ENCODE measurements at regions not wholly inside any gene's neighbourhood (a gene's known extent, or its start where the extent isn't known, plus 50 kb on each side); places are given as distances from the start of the nearest gene placed in this dataset.

DNA sequence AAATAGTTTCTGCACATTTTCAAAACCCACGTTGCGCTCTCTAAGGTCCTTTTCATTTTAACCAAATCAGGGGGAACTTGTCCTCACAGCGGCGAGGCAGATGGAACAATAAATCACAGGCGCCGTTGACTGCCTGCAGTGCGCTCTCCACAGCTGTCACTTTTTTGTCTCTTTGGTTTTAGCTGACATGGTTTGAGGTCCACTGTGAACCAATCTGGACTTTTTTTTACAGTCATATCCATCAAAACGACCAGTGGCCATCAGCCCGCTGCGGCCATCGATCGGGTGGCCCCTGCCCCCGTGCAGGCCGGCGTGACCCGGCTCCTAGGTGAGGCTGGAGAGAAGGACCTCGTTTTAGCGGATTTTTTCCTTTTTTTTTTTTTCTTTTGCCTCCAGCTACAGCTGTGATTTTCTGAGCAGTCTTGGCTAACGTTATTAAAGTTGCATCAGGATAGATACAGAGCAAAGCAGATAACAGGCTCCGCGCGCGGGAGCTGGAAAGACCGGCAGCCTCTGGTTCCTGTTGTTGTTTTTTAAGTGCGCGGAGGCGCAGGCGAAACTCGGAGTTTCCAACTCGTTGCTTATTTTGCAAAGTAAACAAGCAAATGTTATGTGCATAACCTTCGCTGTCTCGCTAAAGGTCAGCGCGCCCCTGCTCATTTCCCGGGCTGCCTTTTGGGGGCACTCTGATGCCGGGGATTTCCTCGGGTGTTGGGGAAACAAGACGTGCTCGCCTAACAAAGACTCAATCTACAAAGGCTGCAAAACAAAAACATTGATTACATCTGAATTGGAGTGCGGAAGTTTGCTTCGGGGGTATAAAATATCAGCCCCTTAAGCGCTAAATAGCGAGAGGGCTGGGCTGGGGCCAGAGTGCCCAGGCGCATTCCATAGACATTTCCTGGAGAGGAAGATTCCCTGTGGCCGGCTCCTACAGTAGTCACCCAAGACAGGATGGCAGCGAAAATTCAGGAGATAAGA lies 414.8 kb upstream of the MKI67 start:
- no peaks in the 10 kb centered on the region for H3K36me3 Mint-ChIP-seq
- no peak for DNase-seq
- H3K4me3 Mint-ChIP-seq = no peak overlapping the region
- no peak overlapping the region for H3K27ac Mint-ChIP-seq
- peaks cover 45% of the 10 kb centered on the region for H3K27me3 Mint-ChIP-seq
- CTCF ChIA-PET = no interaction called here
- H3K4me1 Mint-ChIP-seq = no peaks in the 10 kb centered on the region
- no peaks in the 10 kb centered on the region for H3K9me3 Mint-ChIP-seq

DNA sequence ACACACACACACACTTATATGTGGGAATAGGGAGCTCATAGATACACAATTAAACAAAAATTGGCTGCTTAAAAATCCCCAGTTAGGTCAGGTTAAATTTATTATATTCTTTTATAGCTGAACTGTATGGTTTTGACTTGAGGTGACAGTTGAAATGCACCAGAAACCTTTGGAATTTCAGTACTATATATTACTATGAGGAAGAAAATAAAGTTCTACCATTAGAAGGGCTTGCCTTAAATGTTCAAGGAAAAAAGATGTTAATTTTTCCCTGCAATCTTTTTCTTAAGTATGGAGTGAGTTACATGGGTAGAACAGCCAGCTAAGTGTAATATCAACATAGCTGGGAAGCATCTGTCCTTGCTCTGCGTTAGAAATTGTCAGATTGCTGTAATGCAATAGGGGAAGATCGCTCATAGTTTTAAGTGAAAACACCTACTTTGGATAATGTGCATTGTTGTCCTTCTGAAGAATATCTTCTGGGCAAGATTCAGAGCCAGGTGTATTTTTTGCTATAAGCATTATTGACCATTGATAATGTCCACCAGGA lies 415.8 kb upstream of the MKI67 start:
- Mint-ChIP-seq H3K27ac (no peak overlapping the region), H3K36me3 (no peaks in the 10 kb centered on the region), H3K4me3 (no peak overlapping the region), H3K9me3 (no peaks in the 10 kb centered on the region), H3K27me3 (peaks cover 45% of the 10 kb centered on the region), H3K4me1 (no peaks in the 10 kb centered on the region)
- DNase-seq = no peak
- CTCF ChIA-PET = no interaction called here

GRCh38 chr10:128542659-128543058 lies 416.4 kb upstream of the MKI67 start:
- H3K36me3 Mint-ChIP-seq = no peaks in the 10 kb centered on the region
- peaks cover 46% of the 10 kb centered on the region for H3K27me3 Mint-ChIP-seq
- no peaks in the 10 kb centered on the region for H3K9me3 Mint-ChIP-seq

DNA sequence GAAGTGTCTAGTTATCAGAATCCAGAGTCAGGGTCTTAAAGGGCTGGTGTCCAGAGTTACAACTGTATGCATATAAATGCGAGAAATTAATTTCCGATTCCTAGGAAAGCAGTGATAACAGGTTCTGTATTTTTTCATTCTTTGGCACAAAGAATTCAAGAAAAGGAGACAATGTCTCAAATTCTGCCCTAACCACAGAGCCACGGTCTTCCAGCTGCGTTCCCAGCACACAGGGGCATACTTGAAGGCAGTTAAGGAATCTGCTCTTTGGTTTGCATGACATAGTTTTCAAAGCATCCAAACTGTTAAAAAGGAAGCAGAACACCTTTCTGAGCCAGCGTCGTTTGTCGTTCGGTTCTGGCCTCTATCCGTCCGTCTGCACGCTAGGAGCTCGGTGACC lies 416.9 kb upstream of the MKI67 start:
- H3K27me3 Mint-ChIP-seq = peaks cover 45% of the 10 kb centered on the region
- CTCF ChIA-PET = no interaction called here
- no peak overlapping the region for H3K4me3 Mint-ChIP-seq
- H3K4me1 Mint-ChIP-seq = no peaks in the 10 kb centered on the region
- H3K9me3 Mint-ChIP-seq = no peaks in the 10 kb centered on the region
- no peak overlapping the region for H3K27ac Mint-ChIP-seq
- no peaks in the 10 kb centered on the region for H3K36me3 Mint-ChIP-seq
- no peak for DNase-seq

More at GRCh38 chr10:128542659-128543058, 416.4 kb upstream of the MKI67 start:
- no peak for DNase-seq
- CTCF ChIA-PET = no interaction called here
- H3K4me3 Mint-ChIP-seq = no peak overlapping the region
- no peak overlapping the region for H3K27ac Mint-ChIP-seq
- no peaks in the 10 kb centered on the region for H3K4me1 Mint-ChIP-seq

GRCh38 chr10:128545216-128545615 lies 419.0 kb upstream of the MKI67 start:
- DNase-seq = no peak
- no peak overlapping the region for H3K27ac Mint-ChIP-seq
- no peaks in the 10 kb centered on the region for H3K36me3 Mint-ChIP-seq
- CTCF ChIA-PET = interaction anchor here (1.2 kb wide), 1 partner anchor 16 kb away, joined by 3 read pairs; no protein-coding TSS in a partner anchor
- H3K4me1 Mint-ChIP-seq = no peaks in the 10 kb centered on the region
- H3K27me3 Mint-ChIP-seq = peaks cover 30% of the 10 kb centered on the region
- no peak overlapping the region for H3K4me3 Mint-ChIP-seq
- H3K9me3 Mint-ChIP-seq = no peaks in the 10 kb centered on the region

- Mint-ChIP-seq H3K27me3 (peaks cover 15% of the 10 kb centered on the region), H3K4me1 (no peaks in the 10 kb centered on the region), H3K9me3 (peaks cover 3% of the 10 kb centered on the region), H3K4me3 (no peak overlapping the region), H3K27ac (no peak overlapping the region), H3K36me3 (no peaks in the 10 kb centered on the region)
- CTCF ChIA-PET = no interaction called here
- DNase-seq = no peak
Observed at GRCh38 chr10:128546651-128547165, 420.5 kb upstream of the MKI67 start.

GRCh38 chr10:128549101-128549608 lies 422.9 kb upstream of the MKI67 start:
- no peaks in the 10 kb centered on the region for H3K4me1 Mint-ChIP-seq
- H3K4me3 Mint-ChIP-seq = no peak overlapping the region
- H3K27ac Mint-ChIP-seq = no peak overlapping the region
- CTCF ChIA-PET = interaction anchor here (1.1 kb wide), 1 partner anchor 10 kb away, joined by 3 read pairs; no protein-coding TSS in a partner anchor
- H3K36me3 Mint-ChIP-seq = no peaks in the 10 kb centered on the region
- DNase-seq = no peak
- peaks cover 4% of the 10 kb centered on the region for H3K27me3 Mint-ChIP-seq
- H3K9me3 Mint-ChIP-seq = peaks cover 5% of the 10 kb centered on the region

- no peak overlapping the region for H3K27ac Mint-ChIP-seq
- no peak for DNase-seq
- H3K4me1 Mint-ChIP-seq = no peaks in the 10 kb centered on the region
- CTCF ChIA-PET = no interaction called here
- no peaks in the 10 kb centered on the region for H3K36me3 Mint-ChIP-seq
- H3K9me3 Mint-ChIP-seq = peaks cover 5% of the 10 kb centered on the region
- peaks cover 4% of the 10 kb centered on the region for H3K27me3 Mint-ChIP-seq
- no peak overlapping the region for H3K4me3 Mint-ChIP-seq
Observed at GRCh38 chr10:128550045-128550444, 423.8 kb upstream of the MKI67 start.

GRCh38 chr10:128551475-128551874 lies 425.3 kb upstream of the MKI67 start:
- no peak overlapping the region for H3K27ac Mint-ChIP-seq
- H3K4me1 Mint-ChIP-seq = no peaks in the 10 kb centered on the region
- no peaks in the 10 kb centered on the region for H3K36me3 Mint-ChIP-seq
- DNase-seq = no peak
- H3K4me3 Mint-ChIP-seq = no peak overlapping the region
- peaks cover 5% of the 10 kb centered on the region for H3K9me3 Mint-ChIP-seq
- H3K27me3 Mint-ChIP-seq = peaks cover 4% of the 10 kb centered on the region
- CTCF ChIA-PET = no interaction called here

DNA sequence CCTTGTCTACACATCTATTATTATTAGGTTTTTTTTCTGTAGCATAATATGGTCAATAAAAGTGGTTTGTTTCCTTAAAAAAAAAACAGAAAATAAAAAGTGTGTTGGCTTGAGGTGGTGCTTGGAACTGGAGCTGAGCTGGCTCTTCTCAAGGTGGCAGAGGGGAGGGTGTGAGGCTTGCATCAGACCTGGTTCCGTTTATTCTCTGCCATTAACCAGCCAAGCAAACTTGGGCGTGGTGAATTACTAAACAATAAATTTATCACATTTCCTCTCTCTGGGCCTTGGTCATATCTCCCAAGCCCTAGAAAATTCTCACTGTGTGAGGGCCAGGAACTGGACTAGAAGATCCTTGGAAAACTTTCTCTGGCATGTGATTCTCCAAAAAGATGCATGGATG lies 427.5 kb upstream of the MKI67 start:
- Mint-ChIP-seq H3K4me3 (no peak overlapping the region), H3K27ac (no peak overlapping the region), H3K27me3 (no peaks in the 10 kb centered on the region), H3K4me1 (no peaks in the 10 kb centered on the region), H3K9me3 (peaks cover 5% of the 10 kb centered on the region), H3K36me3 (no peaks in the 10 kb centered on the region)
- CTCF ChIA-PET = no interaction called here
- DNase-seq = no peak

DNA sequence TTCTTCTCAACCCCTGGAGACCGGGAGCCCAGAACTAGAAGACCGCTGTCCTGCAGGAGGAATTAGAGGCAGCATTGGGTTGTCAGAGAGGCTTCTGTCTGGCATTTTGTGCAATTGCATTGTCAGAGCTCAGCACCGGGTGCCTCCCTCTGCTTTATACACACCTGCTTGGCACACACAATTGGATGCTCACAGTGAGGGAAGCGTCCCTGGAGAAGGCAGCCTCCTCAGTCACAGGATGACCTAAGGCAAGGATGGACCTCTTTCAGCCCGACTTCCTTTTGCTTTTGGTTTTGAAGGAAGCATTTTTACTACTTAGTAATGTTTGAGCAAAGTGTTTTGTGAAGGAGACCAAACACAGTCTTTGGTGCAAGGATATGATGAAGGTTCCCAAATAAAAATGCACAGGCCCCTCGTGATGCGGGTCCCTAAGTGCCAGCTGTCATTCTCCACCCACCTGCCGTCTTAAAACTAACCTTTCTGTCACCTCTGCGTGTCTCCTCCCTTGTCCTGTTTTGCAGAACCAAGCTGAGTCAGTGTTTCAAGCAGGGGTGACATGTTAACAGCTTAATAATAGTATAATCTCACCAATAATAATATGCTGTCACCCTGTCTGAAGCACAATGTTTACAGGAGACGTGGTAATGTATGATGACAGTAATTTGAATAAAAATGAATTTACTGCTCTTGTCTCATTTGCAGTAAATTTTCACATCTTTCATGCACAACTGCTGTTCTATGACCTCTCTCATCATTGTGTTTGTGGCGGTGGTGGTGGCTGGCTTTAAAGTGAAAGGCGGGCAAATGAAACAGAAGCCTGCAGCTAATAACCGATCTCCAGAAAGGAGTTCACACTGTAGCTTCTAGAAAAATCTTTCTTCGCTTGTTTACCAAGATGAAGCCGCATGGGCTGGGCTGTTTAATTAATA lies 430.2 kb upstream of the MKI67 start:
- Mint-ChIP-seq H3K36me3 (no peaks in the 10 kb centered on the region), H3K9me3 (peaks cover 2% of the 10 kb centered on the region), H3K27me3 (no peaks in the 10 kb centered on the region), H3K27ac (no peak overlapping the region), H3K4me3 (no peak overlapping the region), H3K4me1 (no peaks in the 10 kb centered on the region)
- CTCF ChIA-PET = no interaction called here
- no peak for DNase-seq

GRCh38 chr10:128557149-128557710 lies 431.0 kb upstream of the MKI67 start:
- CTCF ChIA-PET = no interaction called here
- Mint-ChIP-seq H3K27ac (no peak overlapping the region), H3K27me3 (no peaks in the 10 kb centered on the region), H3K9me3 (peaks cover 2% of the 10 kb centered on the region), H3K4me1 (no peaks in the 10 kb centered on the region), H3K36me3 (no peaks in the 10 kb centered on the region), H3K4me3 (no peak overlapping the region)
- no peak for DNase-seq

DNA sequence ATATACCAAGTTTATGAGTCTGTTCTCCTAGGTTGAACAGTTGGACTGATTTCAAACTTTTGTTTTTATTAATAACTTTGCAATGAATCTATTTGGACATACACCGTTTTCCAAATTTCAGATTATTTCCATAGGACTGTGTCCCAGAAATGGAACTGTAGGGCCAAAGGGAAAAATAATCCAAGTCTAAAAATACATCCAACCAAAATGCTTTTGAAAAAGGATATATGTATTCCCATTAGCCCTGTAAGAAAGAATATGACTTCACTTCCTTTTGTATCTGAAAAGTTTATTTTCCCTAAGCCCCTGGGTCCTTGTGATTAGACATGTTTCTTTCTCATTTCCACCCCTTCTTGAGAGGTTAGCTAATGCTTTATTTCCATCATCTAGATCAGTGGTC lies 434.2 kb upstream of the MKI67 start:
- CTCF ChIA-PET = no interaction called here
- no peak for DNase-seq
- H3K27ac Mint-ChIP-seq = no peak overlapping the region
- H3K36me3 Mint-ChIP-seq = no peaks in the 10 kb centered on the region
- no peaks in the 10 kb centered on the region for H3K27me3 Mint-ChIP-seq
- H3K4me1 Mint-ChIP-seq = no peaks in the 10 kb centered on the region
- no peak overlapping the region for H3K4me3 Mint-ChIP-seq
- no peaks in the 10 kb centered on the region for H3K9me3 Mint-ChIP-seq

GRCh38 chr10:128560993-128561392 lies 434.8 kb upstream of the MKI67 start:
- no peak overlapping the region for H3K4me3 Mint-ChIP-seq
- H3K27me3 Mint-ChIP-seq = no peaks in the 10 kb centered on the region
- no peaks in the 10 kb centered on the region for H3K4me1 Mint-ChIP-seq
- H3K9me3 Mint-ChIP-seq = no peaks in the 10 kb centered on the region
- H3K36me3 Mint-ChIP-seq = no peaks in the 10 kb centered on the region
- no peak for DNase-seq
- no peak overlapping the region for H3K27ac Mint-ChIP-seq
- CTCF ChIA-PET = no interaction called here

All from activated naive CD4-positive, alpha-beta T cell treated with anti-CD3 and anti-CD28 coated beads, Interleukin-2, amount 10 ng/mL, durations not matched to agents 7 days and 5 days (primary cell).